Smooth muscle cell (in vitro differentiated cells): ENCODE measurements at regions not wholly inside any gene's neighbourhood (a gene's known extent, or its start where the extent isn't known, plus 50 kb on each side); places are given as distances from the start of the nearest gene placed in this dataset.
"Not testable (repeated sequence)": the region's sequence is repeated elsewhere in the genome, so short reads cannot be mapped to it uniquely, and the experiment has no call there.

Experiments
- DNase-seq: peaks from one replicate; lab custom pipeline; 2025; ENCODE audit not compliant: unreplicated experiment; lab: John Stamatoyannopoulos, UW
- H2AFZ ChIP-seq: fragments of 200-600 bp; sonication (generic); 2 replicates; pipeline ENCODE4 v1.6.0; 2016; ENCODE audit warnings: antibody characterized with exemption, low read depth, mild to moderate bottlenecking
- H3F3A ChIP-seq: fragments of 200-600 bp; sonication (generic); 2 replicates; pipeline ENCODE4 v1.6.0; 2017; ENCODE audit warnings: antibody characterized with exemption, low read depth
- H3K27ac ChIP-seq: fragments of 200-600 bp; sonication (generic); 2 replicates; pipeline ENCODE4 v1.5.1; 2016; ENCODE audit warnings: low read depth, mild to moderate bottlenecking
- H3K27me3 ChIP-seq: fragments of 200-600 bp; sonication (generic); 2 replicates; pipeline ENCODE4 v1.6.1; 2016; ENCODE audit warnings: low read depth, mild to moderate bottlenecking
- H3K36me3 ChIP-seq: fragments of 200-600 bp; sonication (generic); 2 replicates; pipeline ENCODE4 v1.5.1; 2016; ENCODE audit warnings: low read depth
- H3K4me1 ChIP-seq: fragments of 200-600 bp; sonication (generic); 2 replicates; pipeline ENCODE4 v1.5.1; 2016; ENCODE audit warnings: low read depth
- H3K4me2 ChIP-seq: fragments of 200-600 bp; sonication (generic); 2 replicates; pipeline ENCODE4 v1.6.0; 2016; ENCODE audit warnings: mild to moderate bottlenecking
- H3K4me3 ChIP-seq: fragments of 200-600 bp; sonication (generic); 2 replicates; pipeline ENCODE4 v1.5.1; 2016; ENCODE audit warnings: mild to moderate bottlenecking
- H3K79me2 ChIP-seq: fragments of 200-600 bp; sonication (generic); 2 replicates; pipeline ENCODE4 v1.6.0; 2016; ENCODE audit warnings: low read depth, mild to moderate bottlenecking
- H3K9ac ChIP-seq: fragments of 200-600 bp; sonication (generic); 2 replicates; pipeline ENCODE4 v1.6.0; 2016; ENCODE audit warnings: low read depth
- H3K9me3 ChIP-seq: fragments of 200-600 bp; sonication (generic); replicated peaks from 2 replicates; pipeline ENCODE4 v1.5.1; 2016; ENCODE audit warnings: low read depth
- H4K20me1 ChIP-seq: fragments of 200-600 bp; sonication (generic); 2 replicates; pipeline ENCODE4 v1.6.0; 2016; ENCODE audit warnings: low read depth
- CTCF ChIP-seq: fragments of 200-600 bp; sonication (generic); IDR thresholded peaks from 2 replicates; pipeline ENCODE4 v1.5.1; 2017; ENCODE audit warnings: borderline replicate concordance, mild to moderate bottlenecking, antibody characterized with exemption; ENCODE audit not compliant: insufficient read depth, poor library complexity, severe bottlenecking
- WGBS: methylation state at CpG from one replicate; pipeline ENCODE4 v1.1.7; 2016; ENCODE audit warnings: low lambda C conversion rate; 5-methylcytosine and 5-hydroxymethylcytosine counted together

- Histone ChIP-seq H3K9me3 (no peaks in the 10 kb centered on the region), H2AFZ (no peak overlapping the region), H3K4me1 (no peaks in the 10 kb centered on the region), H4K20me1 (no peaks in the 10 kb centered on the region), H3K4me3 (no peak overlapping the region), H3K4me2 (no peak overlapping the region), H3K9ac (no peak overlapping the region), H3K36me3 (no peaks in the 10 kb centered on the region), H3K27ac (no peak overlapping the region), H3F3A (no peaks in the 10 kb centered on the region), H3K79me2 (no peaks in the 10 kb centered on the region), H3K27me3 (no peaks in the 10 kb centered on the region)
- DNase-seq: no peak
- TF ChIP-seq CTCF: no peak
- WGBS: 81% methylated on average over 9 of the region's 9 CpGs
Observed at GRCh38 chr11:69899957-69900821, 81.0 kb upstream of the FGF3 start.

GRCh38 chr11:69900822-69901302 is 81.6 kb upstream of the FGF3 start:
- H3K4me2 ChIP-seq, H3K79me2 ChIP-seq, H3K9ac ChIP-seq, H3K27ac ChIP-seq, H4K20me1 ChIP-seq, DNase-seq, H3K27me3 ChIP-seq, H3K9me3 ChIP-seq, H3F3A ChIP-seq, H3K36me3 ChIP-seq, H3K4me1 ChIP-seq, H2AFZ ChIP-seq, H3K4me3 ChIP-seq: not testable (repeated sequence)
- 97% methylated on average over 4 of the region's 5 CpGs for WGBS

GRCh38 chr11:69902337-69902736 is 83.1 kb upstream of the FGF3 start:
- Histone ChIP-seq H3K4me2 (no peak overlapping the region), H3K36me3 (no peaks in the 10 kb centered on the region), H3F3A (no peaks in the 10 kb centered on the region), H3K79me2 (no peaks in the 10 kb centered on the region), H3K9ac (no peak overlapping the region), H3K4me3 (no peak overlapping the region), H2AFZ (no peak overlapping the region), H3K27ac (no peak overlapping the region), H3K9me3 (no peaks in the 10 kb centered on the region), H3K27me3 (no peaks in the 10 kb centered on the region), H4K20me1 (no peaks in the 10 kb centered on the region), H3K4me1 (no peaks in the 10 kb centered on the region)
- 97% methylated on average over 12 of the region's 12 CpGs for WGBS
- TF ChIP-seq CTCF: no peak
- DNase-seq: no peak

- Histone ChIP-seq H3K27ac (no peak overlapping the region), H3K4me3 (no peak overlapping the region), H3K4me2 (no peak overlapping the region), H2AFZ (no peak overlapping the region), H3K79me2 (no peaks in the 10 kb centered on the region), H4K20me1 (no peaks in the 10 kb centered on the region), H3F3A (no peaks in the 10 kb centered on the region), H3K36me3 (no peaks in the 10 kb centered on the region), H3K9ac (no peak overlapping the region), H3K9me3 (no peaks in the 10 kb centered on the region), H3K27me3 (no peaks in the 10 kb centered on the region), H3K4me1 (no peaks in the 10 kb centered on the region)
- no peak for DNase-seq
- 90% methylated on average over 8 of the region's 8 CpGs for WGBS
- no peak for TF ChIP-seq CTCF
Observed at GRCh38 chr11:69903211-69903610, 84.0 kb upstream of the FGF3 start.
